ENCODE measurements at regions not wholly inside any gene's neighbourhood (a gene's known extent, or its start where the extent isn't known, plus 50 kb on each side); places are given as distances from the start of the nearest gene placed in this dataset.

GRCh38 chr4:101730291-101731117, 60.0 kb upstream of the BANK1 start (continued):
- TF ChIP-seq AR (CRISPR knock-in tag; IDR thresholded peaks at IDR 0.05) (no peak), HMGA2 (CRISPR knock-in tag; IDR thresholded peaks at IDR 0.05) (no peak), IRF2 (CRISPR knock-in tag; IDR thresholded peaks at IDR 0.05; ENCODE audit: borderline replicate concordance, low read depth) (no peak), SOX15 (CRISPR knock-in tag; IDR thresholded peaks at IDR 0.05) (no peak), ZNF532 (CRISPR knock-in tag; IDR thresholded peaks at IDR 0.05; ENCODE audit: borderline replicate concordance) (no peak), ZNF232 (CRISPR knock-in tag; IDR thresholded peaks at IDR 0.05) (no peak), AFF4 (CRISPR knock-in tag; IDR thresholded peaks at IDR 0.05; ENCODE audit: borderline replicate concordance) (no peak), SP1 (CRISPR knock-in tag; conservative IDR thresholded peaks at IDR 0.05) (no peak), ZNF281 (CRISPR knock-in tag; IDR thresholded peaks at IDR 0.05) (no peak)

GRCh38 chr4:101727238-101727637, 63.3 kb upstream of the BANK1 start:
- Mint-ChIP-seq H3K27me3 (ENCODE audit: low read depth) (no peaks in the 10 kb centered on the region), H3K4me1 (no peaks in the 10 kb centered on the region), H3K36me3 (no peaks in the 10 kb centered on the region), H3K4me3 (no peak overlapping the region), H3K27ac (no peak overlapping the region), H3K9me3 (no peaks in the 10 kb centered on the region)
- DNase-seq (ENCODE audit: low spot score) (no peak), ATAC-seq (no peak)
- ChIA-PET CTCF (no interaction called here), POLR2A (no interaction called here)
- TF ChIP-seq FOXP1 (CRISPR knock-in tag; IDR thresholded peaks at IDR 0.05; ENCODE audit: borderline replicate concordance), result no peak
- no peak for TF ChIP-seq MYBL2 (CRISPR knock-in tag; IDR thresholded peaks at IDR 0.05)
- no peak for TF ChIP-seq NR3C1 (CRISPR knock-in tag; conservative IDR thresholded peaks at IDR 0.05; ENCODE audit: low read depth)
- no peak for TF ChIP-seq PRRX2 (CRISPR knock-in tag; IDR thresholded peaks at IDR 0.05)
- no peak for TF ChIP-seq CDX4 (CRISPR knock-in tag; IDR thresholded peaks at IDR 0.05; ENCODE audit: borderline replicate concordance)
- TF ChIP-seq CREB1 (CRISPR knock-in tag; IDR thresholded peaks at IDR 0.05), result no peak
- TF ChIP-seq RORB (CRISPR knock-in tag; IDR thresholded peaks at IDR 0.05), result no peak
- TF ChIP-seq ZNF532 (CRISPR knock-in tag; IDR thresholded peaks at IDR 0.05; ENCODE audit: borderline replicate concordance), result no peak
